HL-60/S4 (cell line): ENCODE measurements at regions not wholly inside any gene's neighbourhood (a gene's known extent, or its start where the extent isn't known, plus 50 kb on each side); places are given as distances from the start of the nearest gene placed in this dataset.

ENCODE experiments used
- in situ Hi-C: fragments of 300-500 bp; cut with MboI; formaldehyde crosslinking; loops from 2 replicates; pipeline ENCODE4 v1.14.3; 2022; ENCODE audit warnings: low sequenced_read_pairs

GRCh38 chr2:59720296-59720866 lies 833.1 kb downstream of the BCL11A start:
- in situ Hi-C loops, result no loop called here

GRCh38 chr2:59713577-59713976 lies 839.9 kb downstream of the BCL11A start:
- in situ Hi-C loops, result no loop called here

DNA sequence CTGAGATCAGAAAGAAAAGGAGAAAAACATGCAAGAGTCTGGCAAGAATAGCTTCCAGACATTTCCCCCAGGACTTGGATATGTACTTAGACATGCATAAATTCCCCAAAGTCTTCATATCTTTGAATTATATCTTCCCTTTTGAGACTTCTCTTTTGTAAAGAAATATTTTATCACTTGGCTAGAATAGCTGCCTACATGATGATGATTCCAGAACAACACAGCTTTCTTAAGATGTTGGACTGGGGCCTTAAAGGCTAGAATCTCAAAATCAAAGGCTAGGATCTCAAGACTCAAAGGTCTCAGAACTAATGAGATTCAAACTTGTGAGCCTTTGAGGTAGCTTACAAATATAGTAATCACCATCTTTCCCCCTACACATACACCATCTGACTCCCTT lies 842.3 kb downstream of the BCL11A start:
- in situ Hi-C loops, result no loop called here

DNA sequence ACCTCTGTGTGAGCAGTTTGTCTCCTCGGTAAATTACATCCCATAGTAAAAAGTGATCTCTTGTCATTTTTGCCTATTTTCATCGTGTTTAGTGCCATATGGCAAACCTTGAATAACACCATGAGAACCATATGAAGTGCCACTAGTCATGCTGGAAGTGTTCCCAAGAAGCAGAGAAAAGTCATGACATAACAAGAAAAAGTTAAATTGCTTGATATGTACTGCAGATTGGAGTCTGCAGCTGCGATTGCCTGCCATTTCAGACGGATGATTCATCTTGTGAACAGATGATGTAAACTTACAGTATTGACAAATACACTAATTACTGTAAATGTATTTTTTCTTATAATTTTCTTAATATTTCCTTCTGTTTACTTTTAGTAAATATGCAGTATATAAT lies 846.7 kb downstream of the BCL11A start:
- in situ Hi-C loops, result no loop called here

- in situ Hi-C loops, result no loop called here
Measured at GRCh38 chr2:59703796-59704195, 849.7 kb downstream of the BCL11A start.

- in situ Hi-C loops, result no loop called here
Measured at GRCh38 chr2:59702026-59702425, 851.4 kb downstream of the BCL11A start.

DNA sequence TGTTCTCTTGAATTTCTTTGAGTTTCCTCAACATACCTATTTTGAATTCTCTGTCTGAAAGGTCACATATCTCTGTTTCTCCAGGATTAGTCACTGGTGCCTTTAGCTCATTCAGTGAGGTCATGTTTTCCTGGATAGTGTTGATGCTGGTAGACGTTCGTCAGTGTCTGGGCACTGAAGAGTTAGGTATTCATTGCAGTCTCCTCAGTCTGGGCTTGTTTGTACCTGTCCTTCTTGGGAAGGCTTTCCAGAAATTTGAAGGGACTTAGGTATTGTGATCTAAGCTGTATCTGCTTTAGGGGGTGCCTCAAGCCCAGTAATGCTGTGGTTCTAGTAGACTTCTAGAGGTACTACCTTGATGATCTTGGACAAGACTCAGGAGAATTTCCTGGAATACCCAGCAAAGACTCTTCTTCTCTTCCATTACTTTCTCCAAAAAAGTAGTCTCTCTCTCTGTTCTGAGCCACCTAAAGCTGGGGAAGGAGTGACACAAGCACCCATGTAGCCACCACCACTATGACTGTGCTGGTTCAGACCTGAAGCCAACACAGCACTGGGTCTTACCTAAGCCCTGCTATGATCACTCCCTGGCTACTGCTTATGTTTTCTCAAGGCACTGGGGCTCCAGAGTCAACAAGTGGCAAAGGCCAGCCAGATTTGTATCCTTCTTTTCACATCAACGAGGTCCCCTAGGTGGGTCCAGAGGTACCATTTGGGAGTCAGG lies 852.0 kb downstream of the BCL11A start:
- in situ Hi-C loops, result no loop called here

- in situ Hi-C loops, result no loop called here
Measured at GRCh38 chr2:59694176-59694575, 859.3 kb downstream of the BCL11A start.

DNA sequence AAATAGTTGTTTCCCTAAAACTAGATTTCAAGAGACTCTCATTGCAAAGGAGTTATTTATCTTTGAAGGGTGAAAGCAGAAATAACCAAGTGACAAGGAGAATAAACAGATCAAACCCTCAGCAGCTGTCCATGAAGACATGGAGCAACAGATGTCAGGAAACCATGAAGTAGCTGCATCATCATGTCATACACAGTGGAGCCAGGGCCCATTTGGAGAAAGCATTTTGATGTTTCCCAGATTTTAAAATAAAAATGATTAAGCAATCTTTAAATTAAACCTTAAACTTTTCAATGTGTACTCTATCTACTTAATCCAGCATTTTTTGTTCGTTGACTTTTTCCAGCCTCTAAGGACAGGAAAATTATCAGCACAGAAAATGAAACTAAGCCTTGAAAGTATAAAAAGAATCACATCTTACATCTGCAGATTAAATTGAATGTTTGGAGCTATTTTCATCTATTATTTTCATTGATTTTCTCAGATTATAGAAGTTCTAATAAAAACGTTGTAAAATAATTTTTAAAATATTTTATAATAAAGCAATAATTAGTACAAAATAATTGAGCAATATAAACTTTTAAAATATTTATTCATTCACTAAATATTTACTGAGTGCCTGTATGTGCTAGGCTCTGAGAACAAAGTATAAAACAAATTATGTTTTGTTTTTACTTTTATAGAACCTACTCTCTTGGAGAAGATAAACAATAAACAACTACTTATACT lies 860.1 kb downstream of the BCL11A start:
- in situ Hi-C loops, result no loop called here

DNA sequence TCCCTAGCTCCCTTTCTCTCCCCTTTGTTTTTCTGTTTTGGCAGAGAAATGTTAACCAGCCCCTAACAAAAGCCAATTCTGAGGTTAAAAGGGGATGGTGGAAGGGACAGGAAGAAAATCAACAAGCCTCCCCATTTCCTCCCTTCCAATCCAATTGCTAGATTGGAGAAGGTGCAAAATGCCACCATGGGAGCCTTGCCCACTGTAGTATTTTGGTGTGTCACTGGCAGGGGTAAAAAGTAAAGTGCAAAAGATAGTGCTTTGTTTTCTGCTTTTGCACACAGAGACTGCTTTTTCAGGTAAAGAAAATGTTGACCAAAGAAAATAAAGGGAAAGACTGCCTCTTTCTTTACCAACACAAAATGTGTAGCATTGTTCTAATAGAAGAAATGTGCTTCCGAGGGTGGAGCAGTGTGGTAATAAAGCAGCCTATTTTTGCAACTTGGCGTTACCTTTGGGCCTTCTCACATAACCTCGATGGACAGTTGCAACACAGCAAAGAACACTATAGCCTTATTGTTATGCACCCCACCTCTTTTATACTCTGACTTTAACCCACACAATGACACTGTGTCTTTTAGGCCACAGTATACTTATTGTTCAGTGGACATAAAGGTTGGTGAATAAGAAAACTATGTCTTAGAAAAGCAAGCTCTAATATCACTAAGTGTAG lies 861.8 kb downstream of the BCL11A start:
- in situ Hi-C loops, result no loop called here

DNA sequence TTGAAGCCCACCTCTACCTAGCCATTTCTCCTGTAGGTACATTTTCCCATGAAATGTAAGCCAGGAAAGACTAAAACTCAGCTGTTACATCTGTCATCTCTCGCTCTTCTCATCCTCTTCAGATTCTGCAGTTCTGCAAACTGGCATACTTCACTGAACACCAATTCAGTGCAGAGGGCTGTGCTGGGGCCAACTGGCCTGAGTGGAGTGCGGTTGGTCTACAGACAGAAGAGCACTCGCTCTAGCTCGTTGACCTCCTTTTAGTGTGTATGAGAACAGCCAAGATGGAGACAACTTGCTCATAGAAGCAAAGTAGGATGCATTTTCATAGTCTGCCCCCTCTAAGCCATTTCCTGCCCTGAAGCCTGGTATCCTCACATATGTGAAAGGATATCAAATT lies 862.6 kb downstream of the BCL11A start:
- in situ Hi-C loops, result no loop called here

GRCh38 chr2:59684771-59685166 lies 868.7 kb downstream of the BCL11A start:
- in situ Hi-C loops, result no loop called here

GRCh38 chr2:59684116-59684770 lies 869.2 kb downstream of the BCL11A start:
- in situ Hi-C loops, result no loop called here

DNA sequence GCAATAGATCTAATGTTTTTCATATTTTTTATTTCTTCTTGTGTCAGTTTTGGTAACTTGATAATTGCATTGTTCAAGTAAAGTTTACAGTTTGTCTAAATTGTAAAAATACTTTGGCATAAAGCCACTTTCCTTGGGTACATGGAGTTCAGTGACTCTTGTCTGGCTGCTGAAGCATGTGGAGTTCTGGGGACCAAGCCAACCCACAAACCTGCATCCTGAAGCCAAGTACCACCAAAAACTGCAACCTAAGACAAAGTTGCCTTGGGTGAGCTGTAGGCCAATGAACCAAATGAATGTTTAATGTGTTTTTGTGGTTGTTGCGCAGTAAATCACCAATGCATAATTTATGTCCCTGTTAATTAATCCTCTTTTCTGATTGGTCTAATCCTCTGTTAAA lies 872.6 kb downstream of the BCL11A start:
- in situ Hi-C loops, result no loop called here

GRCh38 chr2:59677158-59677557 lies 876.3 kb downstream of the BCL11A start:
- in situ Hi-C loops, result no loop called here

- in situ Hi-C loops, result no loop called here
Measured at GRCh38 chr2:59674100-59674499, 879.4 kb downstream of the BCL11A start.

- in situ Hi-C loops, result no loop called here
Measured at GRCh38 chr2:59665021-59665420, 888.4 kb downstream of the BCL11A start.

DNA sequence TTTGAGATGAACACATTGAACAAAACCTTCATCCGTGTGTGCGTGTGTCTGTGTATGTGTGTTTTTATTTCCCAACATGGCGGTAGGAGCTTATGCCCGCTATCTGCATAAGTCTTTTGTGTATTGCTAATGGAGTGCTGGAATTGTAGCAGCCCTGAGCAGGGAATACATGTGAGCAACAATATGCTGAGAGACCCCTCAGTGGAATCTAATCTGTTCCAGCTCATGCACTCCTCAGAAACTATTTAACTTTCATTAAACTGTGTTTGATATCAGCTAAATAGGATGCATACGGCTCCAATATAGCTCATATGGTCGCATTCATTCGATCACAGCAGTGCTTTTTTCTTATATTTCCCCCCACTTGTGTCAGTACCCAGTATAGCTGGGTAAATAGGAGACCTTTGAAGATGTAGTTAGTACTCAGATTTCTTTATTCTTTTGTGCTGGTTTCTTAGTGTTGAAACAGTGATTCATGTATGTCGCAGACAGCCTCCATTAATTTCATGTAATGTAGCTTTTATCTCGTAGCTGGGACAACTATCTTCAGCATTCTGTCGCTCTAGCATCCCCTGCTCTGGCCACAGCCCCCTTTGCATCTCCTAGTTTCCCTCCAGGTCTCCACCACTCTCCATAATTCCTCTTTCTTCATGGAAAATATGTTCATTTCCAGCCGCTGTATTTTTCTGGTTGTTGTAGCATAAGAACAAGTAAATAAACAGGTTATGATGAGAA lies 891.2 kb downstream of the BCL11A start:
- in situ Hi-C loops, result no loop called here

GRCh38 chr2:59660262-59660661 lies 893.2 kb downstream of the BCL11A start:
- in situ Hi-C loops, result no loop called here

GRCh38 chr2:59658906-59659635 lies 894.4 kb downstream of the BCL11A start:
- in situ Hi-C loops, result no loop called here
